ENCODE measurements at regions not wholly inside any gene's neighbourhood (a gene's known extent, or its start where the extent isn't known, plus 50 kb on each side); places are given as distances from the start of the nearest gene placed in this dataset.

DNA sequence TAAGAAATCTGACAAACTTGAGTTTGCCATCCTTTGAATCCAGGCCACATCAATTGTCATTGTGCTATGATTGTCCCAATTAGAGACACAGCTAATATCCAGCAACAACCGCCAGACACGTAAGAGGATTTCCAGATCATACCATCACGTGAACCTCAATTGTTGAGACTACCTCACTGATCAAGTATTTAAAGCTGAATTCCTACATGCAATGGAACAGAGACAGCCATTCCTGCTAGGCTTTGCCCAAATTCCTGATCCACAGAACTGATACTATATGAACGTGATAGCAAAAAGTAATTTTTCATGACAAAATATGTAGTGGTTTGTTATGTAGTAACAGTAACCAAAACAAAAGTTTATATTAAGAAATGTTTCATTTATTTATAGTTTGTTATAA, 657.7 kb downstream of the PRR16 start:
- H3K27ac ChIP-seq: no peak overlapping the region
- TF ChIP-seq CTCF (IDR thresholded peaks at IDR 0.05) (no peak), ZFX (IDR thresholded peaks at IDR 0.05; ENCODE audit: borderline replicate concordance) (no peak)

DNA sequence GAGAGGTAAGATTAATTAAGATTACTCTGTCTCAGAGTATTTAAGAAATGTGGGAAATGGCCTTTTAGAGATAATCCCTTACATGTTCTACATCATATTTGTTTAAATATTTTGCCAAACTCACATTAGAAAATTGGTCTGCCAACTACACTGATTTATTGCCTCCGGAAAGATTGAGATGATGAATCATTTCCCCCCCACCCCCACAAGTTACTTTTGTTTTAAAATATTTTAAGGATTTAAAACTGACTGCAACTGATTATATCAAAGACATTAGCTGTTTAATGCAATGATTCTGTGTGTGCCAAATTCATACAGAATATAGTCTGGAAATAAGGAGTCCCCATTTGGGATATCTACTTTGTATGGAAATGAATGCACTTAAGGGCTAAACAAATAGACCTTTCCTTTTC, 674.4 kb downstream of the PRR16 start:
- TF ChIP-seq ZFX (IDR thresholded peaks at IDR 0.05; ENCODE audit: borderline replicate concordance) (no peak), CTCF (IDR thresholded peaks at IDR 0.05) (no peak)
- H3K27ac ChIP-seq: no peak overlapping the region

- no peak for TF ChIP-seq CTCF (IDR thresholded peaks at IDR 0.05)
- H3K27ac ChIP-seq: no peak overlapping the region
Measured at GRCh38 chr5:121138952-121139351, 674.9 kb downstream of the PRR16 start.

DNA sequence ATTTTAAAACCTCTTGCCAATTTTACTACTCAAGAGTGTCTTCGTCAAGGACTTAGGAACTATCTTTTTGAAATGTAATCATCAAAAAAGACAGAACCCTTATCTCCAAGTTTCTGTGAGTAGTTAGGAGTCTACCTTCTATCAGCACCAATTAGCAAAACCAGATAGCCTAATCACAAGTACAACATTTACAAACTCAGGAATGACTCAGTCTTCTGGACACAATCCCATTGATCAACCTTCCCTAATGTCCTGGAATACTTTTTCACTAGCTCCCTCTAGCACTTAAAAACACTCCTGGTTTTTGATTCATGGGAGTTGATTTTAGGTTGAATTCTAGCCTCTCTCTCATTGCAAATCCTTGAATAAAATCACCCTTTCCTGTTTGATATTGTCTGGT, 680.7 kb downstream of the PRR16 start:
- H3K27ac ChIP-seq: no peak overlapping the region
- no peak for TF ChIP-seq CTCF (IDR thresholded peaks at IDR 0.05)
- TF ChIP-seq ZFX (IDR thresholded peaks at IDR 0.05; ENCODE audit: borderline replicate concordance): no peak

GRCh38 chr5:121151534-121151933, 687.4 kb downstream of the PRR16 start:
- TF ChIP-seq ZFX (IDR thresholded peaks at IDR 0.05; ENCODE audit: borderline replicate concordance) (no peak), CTCF (IDR thresholded peaks at IDR 0.05) (no peak)
- no peak overlapping the region for H3K27ac ChIP-seq

GRCh38 chr5:121152411-121152810, 688.3 kb downstream of the PRR16 start:
- no peak for TF ChIP-seq CTCF (IDR thresholded peaks at IDR 0.05)
- no peak for TF ChIP-seq ZFX (IDR thresholded peaks at IDR 0.05; ENCODE audit: borderline replicate concordance)
- H3K27ac ChIP-seq: no peak overlapping the region

GRCh38 chr5:121156565-121156964, 692.5 kb downstream of the PRR16 start:
- no peak overlapping the region for H3K27ac ChIP-seq
- TF ChIP-seq ZFX (IDR thresholded peaks at IDR 0.05; ENCODE audit: borderline replicate concordance) (no peak), CTCF (IDR thresholded peaks at IDR 0.05) (no peak)

Measured in 22Rv1 (cell line).